HG03469 (cell line): ENCODE measurements at regions not wholly inside any gene's neighbourhood (a gene's known extent, or its start where the extent isn't known, plus 50 kb on each side); places are given as distances from the start of the nearest gene placed in this dataset.

Experiments
- ATAC-seq: cut with Tn5 transposase; IDR thresholded peaks from one replicate; pipeline ENCODE4 v1.9.1; 2021; ENCODE audit warnings: mild to moderate bottlenecking, moderate library complexity, moderate number of reproducible peaks; ENCODE audit not compliant: unreplicated experiment

DNA sequence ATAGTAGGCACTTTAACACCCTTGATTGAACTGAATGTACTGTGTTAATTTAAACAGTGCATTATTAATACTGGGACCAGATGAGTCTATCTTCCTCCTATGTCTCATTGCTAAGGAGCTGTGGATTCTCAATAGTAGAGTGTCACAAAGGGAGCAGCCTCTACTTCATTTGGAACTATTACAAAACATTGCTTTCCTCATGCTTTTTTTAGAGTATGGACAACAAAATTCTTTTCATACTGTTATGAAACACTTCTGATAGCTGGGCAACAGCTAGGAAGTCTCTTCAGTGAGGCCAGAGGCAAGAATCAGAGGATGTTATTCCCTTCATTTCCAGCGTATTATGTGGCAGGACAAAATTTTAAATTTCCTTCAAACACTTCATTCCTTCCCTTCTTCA is 160.8 kb downstream of the FBXO8 start:
- no peak for ATAC-seq

DNA sequence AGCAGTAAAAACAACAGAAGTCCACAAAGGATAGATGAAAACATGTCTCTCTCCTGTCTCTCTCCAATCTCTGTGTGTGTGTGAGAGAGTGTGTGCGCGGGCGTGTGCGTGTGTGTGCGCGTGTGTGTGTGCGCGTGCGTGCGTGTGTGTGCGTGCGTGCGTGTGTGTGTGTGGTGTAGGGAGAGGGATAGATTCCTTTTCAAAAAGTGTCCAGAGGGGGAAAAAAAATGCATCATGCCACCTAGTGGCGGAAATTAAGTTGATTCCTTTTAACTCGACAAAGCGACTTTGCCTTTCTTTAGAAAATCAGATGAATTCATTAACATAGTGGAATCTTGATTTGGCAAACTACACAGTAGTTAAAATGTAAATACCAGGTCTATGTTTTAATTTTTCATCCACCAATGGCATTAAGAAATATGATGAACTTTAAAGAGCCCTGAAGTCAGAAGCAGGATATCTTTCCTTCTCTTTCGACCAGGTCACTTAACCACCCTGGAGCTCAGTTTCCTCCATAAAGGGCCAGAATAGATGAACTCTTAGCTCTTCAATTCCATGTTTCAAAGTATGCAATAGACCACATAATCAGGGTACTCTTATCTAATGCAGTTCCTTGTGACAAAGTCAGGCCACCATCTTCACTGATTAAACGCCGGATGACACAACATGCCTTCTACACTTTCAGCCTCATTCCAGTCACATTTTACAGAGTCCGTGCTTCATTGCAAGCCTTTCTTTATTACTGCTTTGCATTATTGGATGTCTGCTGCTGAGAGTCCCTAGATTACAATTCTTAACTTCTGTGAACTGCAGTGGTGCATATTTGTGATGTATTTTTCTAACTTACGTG is 162.8 kb downstream of the FBXO8 start:
- no peak for ATAC-seq

DNA sequence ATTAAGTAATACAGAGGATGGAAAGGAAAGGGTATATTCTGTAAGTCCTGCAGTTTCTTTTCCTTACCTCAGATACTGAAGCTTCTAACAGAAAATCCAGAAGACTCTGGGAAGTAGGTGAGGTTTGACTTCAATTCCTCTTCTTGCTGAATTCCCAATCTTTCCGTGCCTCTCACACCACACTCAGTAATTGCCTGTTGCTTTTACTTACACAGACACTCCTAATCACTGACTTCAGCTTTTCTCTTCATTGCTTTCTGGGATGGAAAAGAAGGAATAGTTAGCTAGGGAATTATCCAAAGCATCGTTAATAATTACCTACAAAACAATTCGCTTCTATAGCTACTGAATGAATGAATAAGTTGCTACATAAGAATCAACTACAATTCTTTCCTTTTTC is 163.6 kb downstream of the FBXO8 start:
- ATAC-seq, result no peak

DNA sequence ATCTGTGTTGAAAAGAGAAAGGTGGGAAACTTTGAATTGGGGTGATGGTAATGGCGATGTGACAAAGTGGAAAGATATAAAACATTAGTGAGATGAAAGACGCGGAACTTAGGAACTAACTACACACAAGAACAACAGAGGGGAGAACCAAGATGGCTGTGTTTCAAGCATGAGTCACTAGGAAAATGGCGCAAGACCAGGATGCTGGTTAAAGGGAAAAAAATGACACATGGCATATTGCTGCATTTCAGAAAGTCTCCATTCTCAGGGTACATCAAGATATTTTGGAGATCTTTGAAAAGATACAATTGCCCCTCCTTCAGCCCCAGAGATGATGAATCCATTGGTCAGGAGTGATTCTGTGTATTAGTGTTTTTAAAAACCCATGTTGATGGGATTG is 164.4 kb downstream of the FBXO8 start:
- ATAC-seq, result no peak

DNA sequence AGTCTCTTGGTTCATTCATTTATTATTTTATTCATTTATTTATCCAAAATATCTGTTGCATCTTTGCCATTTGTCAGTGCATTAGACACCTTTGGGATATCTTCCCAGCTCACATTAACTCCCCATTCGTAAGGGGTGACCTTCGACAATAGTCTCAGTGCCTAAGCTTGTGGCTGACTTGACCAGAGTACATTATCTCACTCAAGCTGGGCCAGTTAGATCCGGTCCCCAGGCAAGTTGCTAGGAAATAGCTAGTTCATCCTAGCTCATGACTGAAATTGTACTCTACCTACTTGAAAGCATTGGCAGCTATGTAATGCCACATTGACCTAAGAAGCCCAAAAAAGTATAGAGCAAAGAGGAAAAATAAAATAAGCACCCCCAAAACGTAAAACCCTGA is 165.3 kb downstream of the FBXO8 start:
- ATAC-seq, result no peak

DNA sequence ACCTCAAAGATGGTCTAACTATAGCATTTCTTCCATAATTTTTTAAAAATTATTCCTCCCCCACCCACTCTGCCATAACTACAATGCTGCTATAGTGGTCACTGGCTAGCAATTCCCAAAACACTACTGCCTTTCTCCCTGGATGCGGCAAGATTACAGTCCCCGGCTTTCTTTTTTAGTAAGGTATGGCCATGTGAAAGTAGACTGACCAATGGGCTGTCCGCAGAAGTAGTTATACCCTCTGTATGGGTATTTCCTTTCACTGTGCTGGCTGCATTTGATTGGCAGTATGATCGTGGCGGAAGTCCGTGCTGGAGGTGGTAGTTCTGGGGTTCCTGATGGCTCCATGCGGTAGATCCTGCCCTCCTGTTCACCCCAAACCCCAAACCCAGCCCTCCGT is 166.0 kb downstream of the FBXO8 start:
- ATAC-seq, result no peak

DNA sequence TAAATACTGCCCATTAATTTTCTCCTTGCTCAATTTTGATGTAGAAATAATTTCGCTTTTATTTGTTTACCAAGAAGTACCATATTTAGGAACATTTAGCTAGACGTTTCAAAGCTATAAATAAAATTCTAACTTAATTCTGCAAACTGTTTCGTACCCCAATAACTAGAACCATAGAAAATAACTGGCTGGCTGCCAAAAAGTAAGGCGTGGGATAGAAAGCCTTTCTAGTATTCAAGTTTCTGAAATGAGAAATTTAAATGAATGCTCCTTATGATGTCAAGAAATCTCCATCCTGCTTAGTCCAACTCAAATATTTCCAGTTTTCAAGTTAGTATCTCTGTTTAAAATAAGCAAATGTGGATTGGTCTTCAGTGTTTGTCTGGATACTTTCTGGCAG is 167.4 kb downstream of the FBXO8 start:
- no peak for ATAC-seq

DNA sequence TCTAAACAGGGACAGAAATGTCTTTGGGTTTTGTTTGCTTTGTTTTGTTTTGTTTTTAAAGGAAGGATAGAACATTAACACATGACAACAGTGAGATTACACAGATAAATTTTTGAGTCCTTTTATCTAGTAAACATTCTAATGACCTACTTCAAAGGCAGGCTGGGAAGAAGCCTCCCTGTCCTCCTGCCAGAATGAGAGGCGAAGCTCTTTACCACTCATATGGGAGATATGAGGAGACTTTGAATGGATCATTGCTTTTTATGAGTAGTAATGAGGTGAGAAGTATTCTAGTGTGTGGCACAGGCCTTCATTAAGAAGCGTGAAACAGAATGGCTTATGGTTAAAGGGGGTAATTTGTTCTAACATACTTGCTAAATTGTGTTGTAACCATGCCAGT is 172.0 kb downstream of the FBXO8 start:
- no peak for ATAC-seq

DNA sequence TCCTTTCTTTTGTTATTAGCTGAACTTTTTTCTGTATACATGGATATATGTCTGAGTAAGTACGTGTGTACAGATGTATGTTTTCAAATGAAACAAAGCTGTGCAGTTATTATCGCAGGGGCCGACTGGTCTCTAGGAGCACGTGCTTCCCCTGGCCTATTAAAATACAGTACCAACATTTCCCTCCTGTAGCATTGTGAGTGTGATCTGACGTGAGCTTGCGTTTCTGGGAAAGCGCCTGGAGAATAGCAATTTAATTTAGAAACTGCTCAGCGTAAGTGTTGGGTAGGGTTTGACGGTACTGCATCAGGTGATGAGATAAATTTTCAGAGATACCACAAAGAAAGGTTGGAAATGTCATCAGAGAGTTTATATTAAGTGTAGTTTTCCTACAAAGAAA is 173.3 kb downstream of the FBXO8 start:
- no peak for ATAC-seq

DNA sequence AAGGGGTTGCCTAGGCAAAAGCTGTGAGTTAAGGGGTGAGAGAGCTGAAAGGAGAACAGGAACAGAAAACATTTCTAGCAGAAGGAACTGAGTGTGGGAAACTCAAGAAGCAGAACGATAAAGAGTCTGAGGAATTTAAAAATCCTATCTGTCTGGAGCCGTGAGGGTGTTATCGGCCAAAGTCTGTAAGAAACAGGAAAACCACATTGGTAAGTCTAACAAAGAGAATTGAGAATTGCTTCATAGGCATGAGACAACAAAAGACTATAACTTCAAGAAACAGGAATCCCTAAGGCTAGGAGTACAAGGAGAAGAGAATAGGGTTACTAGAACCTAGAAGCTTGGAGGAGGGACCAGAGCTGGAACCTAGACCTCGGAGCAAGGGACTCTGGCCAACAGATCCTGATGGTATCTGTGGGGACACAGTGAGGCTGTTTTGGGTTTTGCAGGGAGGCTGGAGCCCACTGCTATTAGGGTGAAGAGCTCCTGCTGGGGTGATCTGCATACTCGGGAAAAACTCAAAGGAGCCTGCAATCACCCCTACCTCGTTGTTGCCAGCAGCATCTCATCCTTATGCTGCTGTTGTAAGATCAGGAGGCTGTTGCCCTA is 175.6 kb downstream of the FBXO8 start:
- no peak for ATAC-seq

DNA sequence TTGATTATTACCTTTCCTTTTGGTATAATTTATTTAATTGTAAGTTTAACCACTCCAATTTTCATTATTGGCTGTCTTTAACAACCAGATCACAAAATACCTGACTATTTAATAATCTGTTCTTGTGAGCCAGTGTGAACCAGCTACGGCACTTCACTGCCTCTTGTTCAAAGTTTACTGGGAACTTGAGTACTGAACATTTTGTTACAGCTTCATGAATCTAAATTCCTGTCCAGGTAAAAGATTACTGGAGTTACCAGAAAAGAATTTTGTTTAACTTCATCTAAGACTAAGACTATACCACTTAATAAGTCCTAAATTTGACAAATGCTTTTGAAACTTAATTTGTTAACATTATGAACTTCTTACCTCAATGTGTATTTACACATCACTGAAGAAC is 178.3 kb downstream of the FBXO8 start:
- ATAC-seq, result no peak

DNA sequence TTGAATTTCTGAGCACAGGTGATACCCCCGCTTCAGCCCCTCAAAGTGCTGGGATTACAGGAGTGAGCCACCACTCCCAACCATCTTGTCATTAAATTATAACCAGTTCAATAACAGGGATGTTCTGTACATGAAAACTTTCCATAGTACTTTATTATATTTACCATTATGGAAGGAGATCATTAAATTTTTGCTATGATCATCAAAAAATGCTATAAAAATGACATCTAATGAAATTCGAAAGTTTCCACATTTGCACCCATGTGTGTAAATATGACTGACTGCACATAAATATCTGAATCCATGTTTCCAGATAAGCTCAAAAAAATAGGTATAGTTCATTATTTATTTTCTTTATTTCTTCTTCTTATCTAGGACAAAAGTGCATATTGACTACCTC is 182.6 kb downstream of the FBXO8 start:
- ATAC-seq, result no peak

DNA sequence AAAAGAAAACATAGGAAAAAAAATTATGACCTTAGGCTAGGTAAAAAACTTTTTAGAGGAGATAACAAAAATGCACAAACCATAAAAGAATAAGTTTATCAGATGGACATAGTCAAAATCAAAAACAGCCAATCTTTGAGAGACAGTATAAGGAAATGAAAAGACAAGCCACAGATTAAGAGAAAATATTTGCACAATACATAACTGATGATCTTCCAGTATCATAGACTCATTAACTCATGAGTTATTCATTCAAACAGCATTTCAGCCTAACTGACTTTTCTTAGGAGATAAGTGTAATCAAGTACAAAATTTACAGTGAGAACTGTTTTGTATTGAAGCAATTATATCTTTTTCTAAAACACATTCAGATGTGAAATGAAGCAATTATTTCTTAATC is 183.8 kb downstream of the FBXO8 start:
- ATAC-seq, result no peak

DNA sequence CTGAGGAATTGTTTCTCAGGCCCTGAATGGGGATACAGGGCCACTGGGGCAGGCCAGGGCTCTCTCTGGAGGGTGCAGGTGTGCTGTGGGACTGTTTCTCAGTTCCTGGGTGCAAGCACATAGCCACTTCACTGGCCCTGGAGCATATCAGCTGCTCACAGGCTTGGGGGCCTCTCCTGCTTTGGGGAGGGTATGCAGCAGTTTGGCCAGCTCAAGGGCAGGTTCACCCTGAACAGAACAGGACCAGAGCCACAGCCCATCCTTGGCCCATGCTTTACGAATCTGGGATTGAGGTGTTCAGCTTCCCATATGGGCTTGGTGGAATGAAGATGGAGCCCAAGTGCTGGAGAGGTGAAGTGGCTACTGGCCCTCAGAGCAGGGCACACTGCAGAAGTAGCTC is 186.5 kb downstream of the FBXO8 start:
- ATAC-seq, result no peak

DNA sequence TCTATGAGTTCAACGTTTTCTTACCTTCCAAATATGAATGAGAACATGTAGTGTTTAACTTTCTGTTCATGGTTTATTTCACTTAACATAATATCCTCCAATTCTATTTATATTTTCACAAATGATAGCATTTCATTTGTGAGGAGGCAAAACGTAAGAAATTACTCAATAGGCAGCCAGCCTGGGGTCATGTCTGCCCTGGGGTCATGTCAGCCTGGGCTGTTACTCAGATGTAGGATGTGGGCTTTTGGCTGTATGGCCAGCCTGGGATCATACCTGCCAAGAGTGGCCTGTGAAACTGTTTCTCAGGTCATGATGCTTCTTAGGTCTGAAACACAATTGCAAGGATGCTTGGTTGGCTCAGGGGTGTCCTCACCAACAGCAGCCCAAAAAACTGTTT is 187.0 kb downstream of the FBXO8 start:
- ATAC-seq, result no peak

DNA sequence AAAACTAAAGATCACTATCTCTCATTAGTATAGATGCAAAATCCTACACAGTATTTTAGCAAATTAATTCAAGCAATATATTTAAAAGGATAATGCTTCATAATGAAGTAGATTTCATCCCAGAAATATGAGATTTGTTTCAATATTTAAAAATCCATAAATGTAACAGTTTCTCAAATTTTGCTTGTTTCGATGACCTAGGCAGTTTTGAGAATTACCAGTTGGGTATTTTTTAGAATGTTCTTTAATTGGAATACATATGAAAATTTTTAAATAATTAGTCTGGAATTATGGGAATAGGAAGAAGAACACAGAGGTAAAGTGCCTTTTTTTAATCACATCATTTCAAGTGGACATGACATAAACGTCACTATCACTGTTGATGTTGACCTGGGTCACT is 192.3 kb downstream of the FBXO8 start:
- ATAC-seq, result no peak

DNA sequence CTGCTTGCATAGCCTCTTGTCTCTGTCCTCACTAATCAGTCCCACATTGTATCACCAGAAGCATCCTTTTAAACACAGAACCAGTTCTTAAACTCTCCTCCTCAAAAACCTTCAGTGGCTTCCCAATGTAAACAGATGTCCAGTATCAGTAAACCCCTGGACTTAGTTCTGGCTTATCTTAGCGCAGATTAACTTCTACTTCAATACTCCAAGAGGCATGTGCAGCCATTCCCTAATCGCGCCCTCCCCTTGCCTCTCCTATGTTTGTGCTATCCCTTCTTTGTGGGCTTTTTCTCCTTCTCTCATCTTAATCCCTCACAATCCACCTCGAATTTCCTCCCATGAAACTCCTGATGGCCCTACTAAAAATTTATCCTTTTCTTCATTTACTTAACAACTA is 193.8 kb downstream of the FBXO8 start:
- ATAC-seq, result no peak

DNA sequence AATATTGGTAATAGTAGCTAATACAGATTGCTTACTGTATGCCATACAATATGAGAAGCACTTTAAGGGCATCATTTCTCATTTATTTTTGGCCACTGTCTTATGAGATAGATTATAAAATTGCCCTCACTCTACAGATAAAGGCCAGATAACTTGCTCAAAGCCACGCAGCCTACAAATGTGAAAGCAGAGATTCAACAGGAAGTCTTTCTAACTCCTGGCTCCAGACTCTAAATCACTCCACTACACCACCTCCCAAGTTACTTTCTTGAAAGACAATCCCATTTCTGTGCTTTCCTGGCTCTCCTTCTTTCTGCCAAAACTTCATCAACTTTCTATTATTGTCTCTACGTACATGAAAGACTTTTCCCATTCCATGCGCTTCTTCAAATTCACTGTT is 194.7 kb downstream of the FBXO8 start:
- ATAC-seq, result no peak

DNA sequence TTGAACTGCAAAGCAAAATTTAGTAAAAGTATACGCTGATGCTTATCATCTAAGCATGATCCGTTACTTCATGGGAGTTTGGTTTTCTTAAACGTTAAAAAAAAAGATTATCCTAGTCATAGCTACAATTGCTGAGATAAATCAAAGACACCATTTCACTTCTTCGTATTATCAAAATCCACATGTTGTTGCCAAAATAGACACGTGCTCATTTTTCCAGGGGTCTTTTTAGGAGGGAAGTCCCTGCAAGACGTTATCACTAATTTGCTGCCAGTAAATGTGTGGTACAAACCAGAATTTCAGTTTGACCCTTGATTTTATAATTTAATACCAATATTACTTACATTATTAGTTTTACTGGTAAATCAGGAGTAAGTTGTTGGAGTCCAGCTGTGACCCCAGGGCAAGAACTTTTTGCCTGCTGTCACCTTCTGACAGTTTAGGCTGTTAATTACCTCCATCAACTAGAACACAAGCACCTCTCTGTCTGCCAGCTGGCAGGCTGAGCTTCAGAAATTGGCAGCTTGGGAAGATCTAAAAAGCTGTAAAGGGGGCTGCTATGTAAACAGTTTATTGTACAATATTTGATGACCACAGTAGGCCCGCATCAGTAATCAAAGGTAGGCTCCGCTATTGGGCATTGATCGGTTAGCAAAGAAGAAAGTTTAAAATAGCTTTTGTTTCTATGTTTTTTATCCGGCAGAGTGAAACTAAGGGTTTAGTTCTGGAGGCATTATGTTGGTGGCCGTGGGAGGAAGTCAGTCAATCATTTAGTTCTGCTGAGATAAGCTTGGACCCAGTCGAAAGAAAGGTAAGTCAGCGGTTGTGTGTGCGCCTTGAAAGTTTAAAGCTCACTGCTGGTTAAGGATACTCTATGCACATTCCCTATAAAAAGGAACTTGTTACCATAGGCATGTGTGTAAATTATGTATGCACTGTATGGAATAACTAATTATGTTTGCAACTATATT is 196.4 kb downstream of the FBXO8 start:
- ATAC-seq, result no peak

DNA sequence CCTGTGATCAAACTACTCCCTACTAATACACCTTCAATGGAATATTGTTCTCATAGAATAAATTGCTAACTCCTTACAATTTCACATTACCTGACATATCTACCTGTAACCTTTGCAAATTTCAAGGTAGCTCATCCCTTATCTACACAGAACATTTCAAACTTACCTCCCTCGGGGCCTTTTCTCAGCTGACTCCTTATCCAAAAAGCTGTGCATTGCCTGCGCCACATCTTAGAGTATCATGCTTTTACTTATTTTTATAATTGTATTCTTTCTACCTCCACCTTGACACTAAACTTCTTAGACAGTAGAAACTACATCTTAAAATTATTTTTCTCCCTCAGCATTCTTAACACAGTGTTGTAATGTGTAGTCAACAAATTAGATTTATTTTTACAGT is 198.5 kb downstream of the FBXO8 start:
- no peak for ATAC-seq

DNA sequence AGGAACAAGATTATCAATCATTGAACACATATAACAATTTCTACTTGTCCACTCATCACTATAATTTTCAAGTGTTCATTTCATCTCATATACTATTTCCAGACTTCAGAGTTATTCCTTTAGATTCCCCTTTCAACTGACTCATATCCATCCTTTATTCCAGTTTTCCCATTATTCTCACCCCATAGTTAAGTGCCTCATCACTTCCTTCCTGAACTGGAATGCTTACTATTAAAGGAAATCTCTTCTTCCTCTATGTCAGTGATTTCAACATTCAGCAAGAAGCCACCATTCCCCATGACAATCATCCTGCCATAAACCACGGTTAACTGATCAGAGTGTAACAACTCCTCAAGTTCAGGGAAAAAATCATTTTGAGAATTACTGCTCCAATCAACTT is 198.9 kb downstream of the FBXO8 start:
- no peak for ATAC-seq

DNA sequence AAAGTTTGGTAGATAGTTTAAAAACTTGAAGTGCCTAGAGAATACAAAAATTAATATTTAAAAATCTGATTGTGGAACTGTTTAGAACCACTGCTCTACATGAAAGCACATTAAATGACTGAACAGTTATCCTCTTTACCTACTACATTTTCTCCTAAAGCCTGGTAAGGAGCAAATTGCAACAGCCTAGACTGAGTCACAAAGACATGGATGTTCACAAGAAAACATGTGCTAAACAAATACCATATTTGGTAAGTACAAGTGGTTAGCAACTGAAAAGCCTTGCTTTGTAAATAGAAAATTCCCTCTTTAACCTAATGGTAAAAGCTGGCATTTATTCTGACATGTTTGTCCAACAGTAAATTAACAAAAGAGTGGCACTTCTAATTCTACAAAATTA is 203.1 kb downstream of the FBXO8 start:
- ATAC-seq, result no peak
